NT2/D1 (cell line): ENCODE measurements at regions not wholly inside any gene's neighbourhood (a gene's known extent, or its start where the extent isn't known, plus 50 kb on each side); places are given as distances from the start of the nearest gene placed in this dataset.
"Not testable (repeated sequence)": the region's sequence is repeated elsewhere in the genome, so short reads cannot be mapped to it uniquely, and the experiment has no call there.

ENCODE experiments used
- SUZ12 ChIP-seq: IDR thresholded peaks from 2 replicates; pipeline ENCODE4 v1.6.1; 2011; ENCODE audit not compliant: insufficient read length, insufficient read depth; ENCODE audit errors: extremely low read depth
- ZNF274 ChIP-seq: IDR thresholded peaks from 2 replicates; pipeline ENCODE4 v1.6.1; 2011; ENCODE audit warnings: mild to moderate bottlenecking, low read depth, low read length

DNA sequence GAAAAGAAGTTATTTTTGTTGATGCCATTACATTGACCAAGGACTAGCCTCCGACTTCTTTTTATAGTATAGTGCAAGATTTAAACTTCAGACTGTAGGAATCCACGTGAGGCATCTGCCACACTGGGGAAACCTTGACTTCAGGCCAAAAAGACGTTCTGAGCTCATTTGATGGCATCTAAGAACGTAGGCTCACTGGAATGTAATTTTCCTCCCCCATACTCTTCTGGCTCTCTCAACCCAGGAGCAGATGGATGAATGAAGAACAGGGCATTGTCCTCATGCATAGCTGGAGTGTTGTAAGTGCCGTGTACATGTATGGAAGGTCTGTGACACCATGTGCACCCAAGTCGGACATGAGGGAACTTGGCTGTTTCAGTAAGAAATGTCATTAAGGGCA, 72.8 kb upstream of the IKBKE start:
- TF ChIP-seq SUZ12, ZNF274: not testable (repeated sequence)
